T-helper 1 cell (primary cell): ENCODE measurements at regions not wholly inside any gene's neighbourhood (a gene's known extent, or its start where the extent isn't known, plus 50 kb on each side); places are given as distances from the start of the nearest gene placed in this dataset.

Source experiments
- DNase-seq, 5 donors: peaks; one replicate each; pipeline ENCODE4 v3.0.0-alpha.2; 2012 to 2020

GRCh38 chr6:87995461-87995860 is 52.2 kb upstream of the SPACA1 start:
- DNase-seq = no peak

- no peak for DNase-seq
Observed at GRCh38 chr6:87993356-87993755, 54.3 kb upstream of the SPACA1 start.

GRCh38 chr6:87990871-87991270 is 56.8 kb upstream of the SPACA1 start:
- DNase-seq = no peak

- no peak for DNase-seq
Observed at GRCh38 chr6:87982134-87982533, 65.5 kb upstream of the SPACA1 start.

GRCh38 chr6:87979737-87980136 is 67.9 kb upstream of the SPACA1 start:
- no peak for DNase-seq

GRCh38 chr6:87976616-87977015 is 71.0 kb upstream of the SPACA1 start:
- DNase-seq = no peak

GRCh38 chr6:87975561-87975960 is 72.1 kb upstream of the SPACA1 start:
- no peak for DNase-seq

- no peak for DNase-seq
Observed at GRCh38 chr6:87972279-87972678, 75.4 kb upstream of the SPACA1 start.

- DNase-seq = no peak
Observed at GRCh38 chr6:87971605-87972262, 75.9 kb upstream of the SPACA1 start.

GRCh38 chr6:87968435-87969278 is 79.0 kb upstream of the SPACA1 start:
- no peak for DNase-seq

GRCh38 chr6:87965806-87966205 is 81.8 kb upstream of the SPACA1 start:
- no peak for DNase-seq

- DNase-seq = no peak
Observed at GRCh38 chr6:87959083-87959482, 88.6 kb upstream of the SPACA1 start.

- no peak for DNase-seq
Observed at GRCh38 chr6:87951751-87952150, 95.9 kb upstream of the SPACA1 start.

GRCh38 chr6:87950614-87951013 is 97.0 kb upstream of the SPACA1 start:
- no peak for DNase-seq

- no peak for DNase-seq
Observed at GRCh38 chr6:87949194-87949593, 98.4 kb upstream of the SPACA1 start.

GRCh38 chr6:87946669-87947068 is 101.0 kb upstream of the SPACA1 start:
- no peak for DNase-seq

- no peak for DNase-seq
Observed at GRCh38 chr6:87945966-87946365, 101.7 kb upstream of the SPACA1 start.

GRCh38 chr6:87945181-87945580 is 102.5 kb upstream of the SPACA1 start:
- no peak for DNase-seq

GRCh38 chr6:87944541-87944954 is 103.1 kb upstream of the SPACA1 start:
- DNase-seq = no peak

GRCh38 chr6:87943191-87943590 is 104.5 kb upstream of the SPACA1 start:
- no peak for DNase-seq

- DNase-seq = no peak
Observed at GRCh38 chr6:87941556-87942358, 105.9 kb upstream of the SPACA1 start.

- no peak for DNase-seq
Observed at GRCh38 chr6:87939776-87940175, 107.9 kb upstream of the SPACA1 start.

- DNase-seq = no peak
Observed at GRCh38 chr6:87938287-87938686, 109.4 kb upstream of the SPACA1 start.

GRCh38 chr6:87936065-87936464 is 111.6 kb upstream of the SPACA1 start:
- DNase-seq = no peak
